ENCODE measurements at regions not wholly inside any gene's neighbourhood (a gene's known extent, or its start where the extent isn't known, plus 50 kb on each side); places are given as distances from the start of the nearest gene placed in this dataset.

GRCh38 chr6:22432060-22432459 is 135.2 kb upstream of the PRL start:
- no peak for DNase-seq (ENCODE audit: low read depth)
- TF ChIP-seq, protein P1, sequence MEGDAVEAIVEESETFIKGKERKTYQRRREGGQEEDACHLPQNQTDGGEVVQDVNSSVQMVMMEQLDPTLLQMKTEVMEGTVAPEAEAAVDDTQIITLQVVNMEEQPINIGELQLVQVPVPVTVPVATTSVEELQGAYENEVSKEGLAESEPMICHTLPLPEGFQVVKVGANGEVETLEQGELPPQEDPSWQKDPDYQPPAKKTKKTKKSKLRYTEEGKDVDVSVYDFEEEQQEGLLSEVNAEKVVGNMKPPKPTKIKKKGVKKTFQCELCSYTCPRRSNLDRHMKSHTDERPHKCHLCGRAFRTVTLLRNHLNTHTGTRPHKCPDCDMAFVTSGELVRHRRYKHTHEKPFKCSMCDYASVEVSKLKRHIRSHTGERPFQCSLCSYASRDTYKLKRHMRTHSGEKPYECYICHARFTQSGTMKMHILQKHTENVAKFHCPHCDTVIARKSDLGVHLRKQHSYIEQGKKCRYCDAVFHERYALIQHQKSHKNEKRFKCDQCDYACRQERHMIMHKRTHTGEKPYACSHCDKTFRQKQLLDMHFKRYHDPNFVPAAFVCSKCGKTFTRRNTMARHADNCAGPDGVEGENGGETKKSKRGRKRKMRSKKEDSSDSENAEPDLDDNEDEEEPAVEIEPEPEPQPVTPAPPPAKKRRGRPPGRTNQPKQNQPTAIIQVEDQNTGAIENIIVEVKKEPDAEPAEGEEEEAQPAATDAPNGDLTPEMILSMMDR (IDR thresholded peaks at IDR 0.05; ENCODE audit: control insufficient read depth, insufficient read depth, low read depth, low read length, missing control alignments): no peak
- no peak overlapping the region for H3K4me3 ChIP-seq (ENCODE audit: control insufficient read depth, low read depth, low read length)

GRCh38 chr6:22433745-22434144 is 135.6 kb upstream of the HDGFL1 start:
- no peak overlapping the region for H3K4me3 ChIP-seq (ENCODE audit: control insufficient read depth, low read depth, low read length)
- no peak for DNase-seq (ENCODE audit: low read depth)
- TF ChIP-seq, protein P1 (IDR thresholded peaks at IDR 0.05; ENCODE audit: control insufficient read depth, insufficient read depth, low read depth, low read length, missing control alignments): no peak

DNA sequence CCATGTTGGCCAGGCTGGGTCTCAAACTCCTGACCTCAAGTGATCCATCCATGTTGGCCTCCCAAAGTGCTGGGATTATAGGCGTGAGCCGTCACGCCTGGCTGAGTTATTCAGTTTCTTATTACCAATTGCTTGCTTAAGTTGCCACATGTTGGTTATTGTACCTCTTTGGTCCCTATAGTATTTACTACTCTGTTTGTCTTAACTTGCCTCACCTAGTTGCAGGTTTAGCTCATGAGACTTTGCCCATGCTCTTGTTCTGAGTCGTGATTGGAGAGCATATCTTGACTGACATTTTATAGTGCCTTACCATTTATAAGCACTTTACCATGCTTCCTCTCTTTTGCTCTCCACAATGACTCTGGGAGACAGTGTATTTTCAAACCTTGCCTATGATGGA is 134.2 kb upstream of the HDGFL1 start:
- TF ChIP-seq, protein P1 (IDR thresholded peaks at IDR 0.05; ENCODE audit: control insufficient read depth, insufficient read depth, low read depth, low read length, missing control alignments): no peak
- DNase-seq (ENCODE audit: low read depth): no peak
- no peak overlapping the region for H3K4me3 ChIP-seq (ENCODE audit: control insufficient read depth, low read depth, low read length)

DNA sequence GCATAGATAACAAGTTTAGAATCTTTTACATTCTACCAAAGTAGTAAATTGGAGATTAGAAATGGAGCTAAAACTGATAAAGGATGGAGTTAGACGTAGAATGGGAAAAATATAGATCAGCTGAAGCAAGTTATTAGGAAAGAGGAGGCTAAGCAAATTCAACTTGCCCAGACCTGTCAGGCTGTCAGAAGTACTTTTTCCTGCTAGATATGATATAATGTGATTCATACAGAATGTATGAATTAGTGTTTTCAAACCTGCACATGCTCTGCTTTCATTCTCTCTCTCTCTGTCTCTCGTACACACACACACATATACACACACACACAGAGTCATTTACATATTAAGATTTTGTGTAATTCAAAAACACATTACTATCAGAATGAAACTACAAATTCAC is 133.2 kb upstream of the HDGFL1 start:
- TF ChIP-seq, protein P1 (IDR thresholded peaks at IDR 0.05; ENCODE audit: control insufficient read depth, insufficient read depth, low read depth, low read length, missing control alignments): no peak
- no peak overlapping the region for H3K4me3 ChIP-seq (ENCODE audit: control insufficient read depth, low read depth, low read length)
- no peak for DNase-seq (ENCODE audit: low read depth)

- H3K4me3 ChIP-seq (ENCODE audit: control insufficient read depth, low read depth, low read length): no peak overlapping the region
- no peak for DNase-seq (ENCODE audit: low read depth)
- TF ChIP-seq, protein P1 (IDR thresholded peaks at IDR 0.05; ENCODE audit: control insufficient read depth, insufficient read depth, low read depth, low read length, missing control alignments): no peak
Measured at GRCh38 chr6:22437665-22438064, 131.7 kb upstream of the HDGFL1 start.

DNA sequence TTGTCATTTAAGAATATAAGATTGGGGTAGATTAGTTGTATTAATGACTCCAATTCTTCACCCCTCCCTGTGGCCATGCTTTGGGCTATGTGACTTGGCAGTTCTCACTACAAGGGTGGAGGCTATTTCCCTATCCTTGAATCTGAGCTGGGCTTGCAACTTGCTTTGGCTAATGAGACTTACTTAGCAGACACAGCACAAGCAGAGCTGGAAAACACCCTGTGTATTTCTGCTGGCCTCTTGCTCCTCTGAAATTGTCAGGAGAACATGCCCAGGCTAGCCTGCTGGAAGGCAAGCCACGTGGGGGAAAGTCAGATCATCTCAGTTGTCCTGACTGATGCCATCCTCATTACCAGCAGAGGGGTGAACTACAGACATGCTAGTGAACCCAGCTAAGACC is 126.5 kb upstream of the HDGFL1 start:
- H3K4me3 ChIP-seq (ENCODE audit: control insufficient read depth, low read depth, low read length): no peak overlapping the region
- DNase-seq (ENCODE audit: low read depth): no peak
- TF ChIP-seq, protein P1 (IDR thresholded peaks at IDR 0.05; ENCODE audit: control insufficient read depth, insufficient read depth, low read depth, low read length, missing control alignments): no peak

- TF ChIP-seq, protein P1 (IDR thresholded peaks at IDR 0.05; ENCODE audit: control insufficient read depth, insufficient read depth, low read depth, low read length, missing control alignments): no peak
- no peak for DNase-seq (ENCODE audit: low read depth)
- no peak overlapping the region for H3K4me3 ChIP-seq (ENCODE audit: control insufficient read depth, low read depth, low read length)
Measured at GRCh38 chr6:22444330-22444729, 125.0 kb upstream of the HDGFL1 start.

Measured in AG09309 (cell line).